BLaER1 treated with 17β-estradiol and CSF1 and Interleukin-3, amounts not matched to agents 10 nM and 100 nM (cell line): ENCODE measurements at regions not wholly inside any gene's neighbourhood (a gene's known extent, or its start where the extent isn't known, plus 50 kb on each side); places are given as distances from the start of the nearest gene placed in this dataset.

Source experiments
- H3K27ac ChIP-seq, 11 experiments: shearing (Covaris generic); formaldehyde crosslinking; 2 replicates each; pipeline ENCODE4 v1.8.1; 2022
- H3K27me3 ChIP-seq, 11 experiments: shearing (Covaris generic); formaldehyde crosslinking; 2 replicates each; pipeline ENCODE4 v1.8.1; 2022
- H3K36me3 ChIP-seq, 11 experiments: shearing (Covaris generic); formaldehyde crosslinking; 2 replicates each; pipeline ENCODE4 v1.8.1; 2022
- H3K4me1 ChIP-seq, 10 experiments: shearing (Covaris generic); formaldehyde crosslinking; 2 replicates each; pipeline ENCODE4 v1.8.1; 2022
- H3K4me2 ChIP-seq, 11 experiments: shearing (Covaris generic); formaldehyde crosslinking; 2 replicates each; pipeline ENCODE4 v1.8.1; 2022
- H3K4me3 ChIP-seq, 10 experiments: shearing (Covaris generic); formaldehyde crosslinking; 2 replicates each; pipeline ENCODE4 v1.8.1; 2022
- H3K9ac ChIP-seq, 11 experiments: shearing (Covaris generic); formaldehyde crosslinking; 2 replicates each; pipeline ENCODE4 v1.8.1; 2022
- H3K9me3 ChIP-seq, 11 experiments: shearing (Covaris generic); formaldehyde crosslinking; replicated peaks in 1 of 11; 2 replicates each; pipeline ENCODE4 v1.8.1; 2022
- H4K20me1 ChIP-seq, 11 experiments: shearing (Covaris generic); formaldehyde crosslinking; 2 replicates each; pipeline ENCODE4 v1.8.1; 2022
- Cebpa-rat ChIP-seq, 11 experiments: shearing (Covaris generic); IDR thresholded peaks; 2 replicates each; pipeline ENCODE4 v1.8.1; 2022

DNA sequence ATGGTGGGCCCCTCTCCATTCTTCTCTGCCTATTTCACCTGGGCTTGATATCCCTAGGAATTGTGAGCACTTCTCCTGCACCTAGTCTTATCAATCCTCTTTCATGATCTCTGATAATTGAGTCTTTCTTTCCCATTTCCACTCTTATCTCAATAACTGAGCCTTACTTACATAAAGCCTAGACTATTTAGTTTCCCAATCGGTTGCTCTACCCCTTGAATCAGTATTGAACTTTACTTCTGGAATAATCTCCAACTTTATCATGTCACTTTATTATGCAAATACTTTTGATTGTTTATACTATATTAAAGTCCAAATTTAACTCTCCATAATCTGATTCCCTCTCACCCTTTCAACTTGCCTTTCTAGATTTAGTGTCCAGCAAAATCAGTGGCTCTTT lies 222.7 kb downstream of the SPRY1 start:
- Histone ChIP-seq H3K27me3 (peaks cover 0 to 63% (median 0%) of the 10 kb centered on the region in 11 experiments; a peak in 9 of 22 replicates), H3K4me1 (peaks cover 51 to 64% (median 63%) of the 10 kb centered on the region in 10 experiments), H3K9me3 (peaks cover 0 to 24% (median 5%) of the 10 kb centered on the region in 11 experiments; a peak in 12 of 22 replicates), H3K4me3 (no peak overlapping the region), H3K9ac (no peak overlapping the region), H3K4me2 (peak overlapping the region in 4 of 11 experiments; percentile 71 to 84 (median 77); a peak in 6 of 22 replicates), H3K27ac (peak overlapping the region in 3 of 11 experiments; percentile 78 to 82 (median 80); a peak in 5 of 22 replicates), H4K20me1 (no peaks in the 10 kb centered on the region), H3K36me3 (no peaks in the 10 kb centered on the region)
- TF ChIP-seq Cebpa-rat (IDR thresholded peaks at IDR 0.05), result no peak

GRCh38 chr4:123619895-123620294 lies 223.3 kb downstream of the SPRY1 start:
- Histone ChIP-seq H3K9me3 (peaks cover 0 to 24% (median 8%) of the 10 kb centered on the region in 11 experiments; a peak in 11 of 22 replicates), H3K4me1 (peaks cover 51 to 64% (median 63%) of the 10 kb centered on the region in 10 experiments), H3K27me3 (peaks cover 0 to 69% (median 0%) of the 10 kb centered on the region in 11 experiments; a peak in 9 of 22 replicates), H3K4me3 (no peak overlapping the region), H4K20me1 (no peaks in the 10 kb centered on the region), H3K9ac (no peak overlapping the region), H3K27ac (peak overlapping the region in 4 of 11 experiments; percentile 36 to 80 (median 68); a peak in 4 of 22 replicates), H3K4me2 (peak overlapping the region in 9 of 11 experiments; percentile 6 to 79 (median 71); a peak in 9 of 22 replicates), H3K36me3 (no peaks in the 10 kb centered on the region)
- no peak for TF ChIP-seq Cebpa-rat (IDR thresholded peaks at IDR 0.05)

DNA sequence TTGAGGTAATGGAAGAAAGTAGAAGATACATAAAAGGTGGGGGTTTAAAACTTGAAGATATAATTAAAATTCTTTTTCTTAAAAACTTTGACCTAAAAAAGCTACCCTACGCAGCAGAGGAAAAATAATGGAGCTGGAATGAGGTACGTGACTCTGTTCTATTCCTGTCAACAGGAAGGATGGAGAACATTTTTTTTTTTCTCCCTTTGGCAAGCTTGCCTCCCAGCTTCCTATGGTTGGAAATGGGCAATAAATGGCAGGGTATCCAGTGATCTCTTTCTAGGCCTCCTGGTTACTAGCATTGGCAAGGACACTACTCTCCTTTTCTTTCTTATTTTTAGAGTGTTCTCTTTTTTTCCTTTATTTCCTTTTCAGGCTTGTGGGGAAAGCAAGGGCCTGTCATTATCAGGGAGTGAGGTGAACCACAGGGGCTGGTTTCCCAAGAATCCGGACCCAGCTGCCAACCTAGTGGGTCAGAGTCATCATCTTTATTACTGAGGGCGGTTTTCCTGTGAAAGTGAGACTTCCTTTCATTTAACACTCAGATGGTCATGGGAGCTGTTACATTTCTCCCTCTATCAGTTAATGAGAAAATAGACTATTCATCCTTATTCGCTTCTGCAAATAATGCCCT lies 224.6 kb downstream of the SPRY1 start:
- Histone ChIP-seq H3K4me3 (no peak overlapping the region; a peak in 1 of 20 replicates), H3K9ac (peak overlapping the region in 3 of 11 experiments; percentile 10 to 35 (median 16); a peak in 5 of 22 replicates), H4K20me1 (no peaks in the 10 kb centered on the region), H3K36me3 (no peaks in the 10 kb centered on the region), H3K9me3 (peaks cover 0 to 26% (median 10%) of the 10 kb centered on the region in 11 experiments; a peak in 10 of 22 replicates), H3K4me1 (peaks cover 43 to 55% (median 53%) of the 10 kb centered on the region in 10 experiments), H3K4me2 (peak overlapping the region; percentile 55 to 81 (median 72)), H3K27me3 (peaks cover 0 to 74% (median 0%) of the 10 kb centered on the region in 11 experiments; a peak in 9 of 22 replicates), H3K27ac (peak overlapping the region in 7 of 11 experiments; percentile 3 to 80 (median 63); a peak in 13 of 22 replicates)
- peak in 6 of 11 experiments; percentile 44 to 75 (median 61); a peak in 8 of 22 replicates for TF ChIP-seq Cebpa-rat (IDR thresholded peaks at IDR 0.05)

- H3K9ac ChIP-seq, result no peak overlapping the region
- H3K4me3 ChIP-seq, result no peak overlapping the region
- peaks cover 0 to 26% (median 10%) of the 10 kb centered on the region in 11 experiments; a peak in 10 of 22 replicates for H3K9me3 ChIP-seq
- no peak for TF ChIP-seq Cebpa-rat (IDR thresholded peaks at IDR 0.05)
- H3K4me2 ChIP-seq, result peak overlapping the region in 5 of 11 experiments; percentile 64 to 81 (median 71); a peak in 8 of 22 replicates
- H3K27ac ChIP-seq, result peak overlapping the region in 1 of 11 experiments; percentile 80; a peak in 2 of 22 replicates
- H3K4me1 ChIP-seq, result peaks cover 29 to 41% (median 39%) of the 10 kb centered on the region in 10 experiments
- no peaks in the 10 kb centered on the region for H3K36me3 ChIP-seq
- H4K20me1 ChIP-seq, result no peaks in the 10 kb centered on the region
- H3K27me3 ChIP-seq, result peaks cover 0 to 88% (median 0%) of the 10 kb centered on the region in 11 experiments; a peak in 9 of 22 replicates
Observed at GRCh38 chr4:123622572-123622971, 226.0 kb downstream of the SPRY1 start.

- no peaks in the 10 kb centered on the region for H4K20me1 ChIP-seq
- no peak overlapping the region for H3K9ac ChIP-seq
- H3K36me3 ChIP-seq, result no peaks in the 10 kb centered on the region
- H3K27ac ChIP-seq, result no peak overlapping the region
- H3K9me3 ChIP-seq, result peaks cover 0 to 19% (median 5%) of the 10 kb centered on the region in 11 experiments; a peak in 8 of 22 replicates
- H3K4me3 ChIP-seq, result no peak overlapping the region
- H3K4me2 ChIP-seq, result no peak overlapping the region
- peaks cover 0 to 89% (median 0%) of the 10 kb centered on the region in 11 experiments; a peak in 9 of 22 replicates for H3K27me3 ChIP-seq
- peaks cover 20 to 31% (median 29%) of the 10 kb centered on the region in 10 experiments for H3K4me1 ChIP-seq
- no peak for TF ChIP-seq Cebpa-rat (IDR thresholded peaks at IDR 0.05)
Observed at GRCh38 chr4:123623611-123624010, 227.0 kb downstream of the SPRY1 start.

DNA sequence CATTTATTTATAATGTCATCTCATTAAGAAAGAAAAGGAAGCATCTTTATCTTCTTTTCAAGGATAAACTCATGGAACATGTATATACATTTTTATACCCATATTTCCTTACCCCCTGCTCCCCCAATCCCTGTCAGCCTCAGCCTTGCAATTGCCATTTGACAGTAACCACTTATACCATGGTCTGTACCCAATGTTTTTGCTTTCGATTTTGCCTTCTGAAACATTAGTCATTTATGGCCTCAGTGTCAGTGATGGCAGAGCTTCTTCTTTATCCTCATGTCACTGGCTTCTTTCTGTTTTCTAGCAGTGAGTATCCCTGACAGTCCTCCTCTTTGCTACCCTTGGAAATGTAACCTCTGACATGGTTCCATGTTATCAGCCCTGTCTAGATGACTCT lies 228.4 kb downstream of the SPRY1 start:
- Histone ChIP-seq H3K36me3 (no peaks in the 10 kb centered on the region), H3K4me2 (no peak overlapping the region), H4K20me1 (no peaks in the 10 kb centered on the region), H3K27me3 (peaks cover 0 to 78% (median 0%) of the 10 kb centered on the region in 11 experiments; a peak in 8 of 22 replicates), H3K27ac (no peak overlapping the region), H3K4me3 (no peak overlapping the region), H3K4me1 (peaks cover 15 to 29% (median 22%) of the 10 kb centered on the region in 10 experiments), H3K9ac (no peak overlapping the region), H3K9me3 (peaks cover 0 to 19% (median 5%) of the 10 kb centered on the region in 11 experiments; a peak in 6 of 22 replicates)
- no peak for TF ChIP-seq Cebpa-rat (IDR thresholded peaks at IDR 0.05)

DNA sequence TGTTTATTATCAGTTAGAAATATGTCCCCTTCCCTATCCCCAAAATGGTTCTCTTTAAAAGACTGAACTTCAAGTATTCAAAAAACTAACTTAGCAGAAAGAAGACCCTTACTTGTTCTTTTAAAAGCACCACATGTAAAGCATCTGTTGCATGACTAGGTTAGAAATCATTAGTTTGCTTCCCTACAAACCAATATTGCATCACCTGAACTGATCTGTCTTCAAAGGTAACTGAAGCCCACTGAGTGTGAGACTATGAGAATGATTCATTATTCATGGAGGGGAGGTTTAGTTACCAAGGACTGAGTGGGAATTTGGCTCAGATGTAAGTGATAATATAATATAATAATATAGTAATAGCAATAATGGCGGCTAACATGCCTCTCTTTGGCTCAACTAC lies 231.7 kb downstream of the SPRY1 start:
- Histone ChIP-seq H4K20me1 (no peaks in the 10 kb centered on the region), H3K4me1 (peaks cover 0 to 6% (median 0%) of the 10 kb centered on the region in 10 experiments; a peak in 2 of 20 replicates), H3K9ac (no peak overlapping the region), H3K27ac (no peak overlapping the region), H3K36me3 (no peaks in the 10 kb centered on the region), H3K27me3 (peaks cover 0 to 52% (median 0%) of the 10 kb centered on the region in 11 experiments; a peak in 8 of 22 replicates), H3K4me2 (no peak overlapping the region), H3K4me3 (no peak overlapping the region), H3K9me3 (peaks cover 0 to 19% (median 5%) of the 10 kb centered on the region in 11 experiments; a peak in 6 of 22 replicates)
- TF ChIP-seq Cebpa-rat (IDR thresholded peaks at IDR 0.05), result no peak

- Histone ChIP-seq H3K27ac (no peak overlapping the region), H3K9ac (no peak overlapping the region), H3K9me3 (peaks cover under 1 to 26% (median 7%) of the 10 kb centered on the region in 11 experiments; a peak in 13 of 22 replicates), H3K27me3 (peaks cover 0 to 16% (median 0%) of the 10 kb centered on the region in 11 experiments; a peak in 5 of 22 replicates), H3K4me2 (peak overlapping the region in 1 of 11 experiments; percentile 13; a peak in 2 of 22 replicates), H4K20me1 (no peaks in the 10 kb centered on the region), H3K36me3 (no peaks in the 10 kb centered on the region), H3K4me3 (no peak overlapping the region), H3K4me1 (peaks cover 0 to 6% (median 0%) of the 10 kb centered on the region in 10 experiments; a peak in 2 of 20 replicates)
- TF ChIP-seq Cebpa-rat (IDR thresholded peaks at IDR 0.05), result no peak
Observed at GRCh38 chr4:123631786-123632692, 235.4 kb downstream of the SPRY1 start.
